Stimulated activated CD4-positive, alpha-beta T cell treated with anti-CD3 and anti-CD28 coated beads, Interleukin-1b, Interleukin-23, amount 100 ng/mL, for 24 hours (primary cell): ENCODE measurements at regions not wholly inside any gene's neighbourhood (a gene's known extent, or its start where the extent isn't known, plus 50 kb on each side); places are given as distances from the start of the nearest gene placed in this dataset.
"Not testable (repeated sequence)": the region's sequence is repeated elsewhere in the genome, so short reads cannot be mapped to it uniquely, and the experiment has no call there.

Experiments used
- DNase-seq, 4 experiments: peaks; one replicate each; pipeline ENCODE4 v3.0.0-alpha.2; 2020; ENCODE audit warnings: low read depth in 4 of 4, low spot score in 1 of 4

DNA sequence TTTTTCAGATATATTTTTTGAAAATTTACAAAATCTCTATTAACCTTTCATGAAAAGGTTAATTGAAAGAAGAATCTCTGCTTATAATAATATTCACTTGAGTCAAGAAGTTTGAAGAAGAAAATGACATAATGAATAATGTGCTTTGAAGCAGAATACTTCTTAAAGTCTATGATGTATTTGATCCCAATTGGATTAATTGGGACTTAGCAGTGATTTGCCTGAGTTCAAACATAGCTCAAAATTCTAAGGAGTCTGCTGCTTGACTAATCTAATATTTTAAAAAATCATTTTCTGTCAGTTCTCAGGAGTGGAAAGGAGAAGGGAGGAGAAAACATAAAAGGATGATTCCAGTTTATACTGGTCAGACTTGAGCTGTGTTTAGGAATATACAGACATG lies 1150.4 kb upstream of the INTU start:
- DNase-seq: no peak

GRCh38 chr4:126486377-126486776 lies 1146.4 kb upstream of the INTU start:
- DNase-seq: no peak

GRCh38 chr4:126489826-126490463 lies 1142.8 kb upstream of the INTU start:
- DNase-seq: no peak

DNA sequence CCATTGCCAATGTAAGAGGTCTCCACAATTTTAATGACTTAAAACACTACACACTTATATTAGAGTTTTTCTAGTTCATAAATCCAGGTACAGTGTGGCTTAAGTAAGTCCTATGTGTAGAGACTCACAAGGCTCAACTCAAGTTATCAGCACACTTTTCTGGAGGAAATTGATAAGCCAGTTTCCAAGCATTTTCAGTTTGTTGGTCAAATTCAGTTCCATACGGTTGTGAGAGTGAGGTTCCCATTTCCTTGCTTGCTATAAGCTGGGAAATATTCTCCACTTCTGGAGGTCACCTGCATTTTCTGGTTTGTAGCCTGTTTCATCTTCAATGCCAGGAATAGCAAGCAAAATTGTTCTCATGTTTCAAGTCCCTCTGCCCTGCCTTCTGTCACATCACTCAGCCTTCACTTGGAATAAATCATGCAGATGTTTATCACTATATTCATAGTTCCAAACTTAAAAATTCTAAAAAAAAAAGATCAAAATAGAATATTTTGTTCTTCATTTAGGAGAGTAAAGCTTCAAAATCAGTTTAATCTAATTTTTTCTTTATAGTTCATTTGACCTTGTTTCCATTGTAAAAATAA lies 1137.5 kb upstream of the INTU start:
- DNase-seq: no peak

DNA sequence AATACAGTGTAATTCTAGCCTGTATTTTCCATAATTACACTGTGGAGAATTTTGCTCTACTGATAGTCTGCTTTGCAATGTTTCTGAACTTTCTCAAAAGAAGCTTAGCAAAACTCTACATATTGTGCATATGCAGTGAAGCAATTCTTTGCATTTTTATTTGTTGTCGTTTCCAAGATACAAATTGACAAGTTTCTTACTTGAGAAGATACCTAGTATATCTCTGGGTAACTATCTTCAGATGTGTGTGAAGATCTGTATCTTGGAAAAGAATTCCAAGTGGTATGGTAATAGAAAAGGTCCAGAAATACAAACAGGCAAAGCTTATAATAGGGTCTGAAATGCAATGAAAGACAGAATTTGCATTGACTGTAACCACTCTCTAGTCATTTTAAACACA lies 1119.8 kb upstream of the INTU start:
- DNase-seq: no peak

DNA sequence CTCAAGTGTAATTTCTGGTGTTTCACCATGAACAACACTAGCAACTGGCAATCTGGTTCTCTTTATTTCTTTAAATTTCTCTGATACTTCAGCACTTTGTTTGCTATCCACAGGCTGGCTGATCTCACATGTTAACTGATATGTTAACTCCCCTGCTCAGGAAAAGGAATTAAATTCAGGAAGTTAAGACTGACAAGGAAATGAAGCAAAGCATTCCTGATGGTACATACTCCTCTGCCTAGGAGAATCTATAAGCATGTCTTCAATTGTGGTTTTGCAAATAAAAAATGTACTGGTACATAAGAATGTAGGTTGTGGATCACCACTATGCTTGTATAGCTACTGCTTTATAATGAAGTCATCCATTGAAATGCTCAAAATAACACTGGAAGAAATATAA lies 1119.2 kb upstream of the INTU start:
- no peak for DNase-seq

DNA sequence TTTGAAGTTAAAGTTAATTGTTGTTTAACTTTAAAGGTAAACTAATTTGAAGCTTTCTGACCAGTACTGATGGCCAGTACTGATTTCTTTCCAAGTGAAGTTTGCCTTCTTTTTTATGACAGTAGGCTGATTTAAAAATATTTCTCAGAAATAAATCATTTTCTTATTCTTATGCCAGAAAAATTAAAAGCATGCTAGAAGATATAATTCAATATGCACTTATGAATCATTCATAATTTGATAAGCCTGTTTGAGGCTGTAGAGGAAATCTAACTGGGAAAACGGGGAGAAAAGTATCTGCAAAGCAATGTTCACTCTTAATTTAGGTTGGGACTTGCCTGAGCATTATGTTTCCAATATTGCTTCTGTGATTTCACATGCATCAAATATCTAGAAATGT lies 1112.0 kb upstream of the INTU start:
- no peak for DNase-seq

- not testable (repeated sequence) for DNase-seq
These were observed 1107.4 kb upstream of the INTU start for GRCh38 chr4:126525400-126525799.

- no peak for DNase-seq
These were observed 1106.4 kb upstream of the INTU start for GRCh38 chr4:126526335-126526734.

- DNase-seq: no peak
These were observed 1102.8 kb upstream of the INTU start for GRCh38 chr4:126529997-126530396.

DNA sequence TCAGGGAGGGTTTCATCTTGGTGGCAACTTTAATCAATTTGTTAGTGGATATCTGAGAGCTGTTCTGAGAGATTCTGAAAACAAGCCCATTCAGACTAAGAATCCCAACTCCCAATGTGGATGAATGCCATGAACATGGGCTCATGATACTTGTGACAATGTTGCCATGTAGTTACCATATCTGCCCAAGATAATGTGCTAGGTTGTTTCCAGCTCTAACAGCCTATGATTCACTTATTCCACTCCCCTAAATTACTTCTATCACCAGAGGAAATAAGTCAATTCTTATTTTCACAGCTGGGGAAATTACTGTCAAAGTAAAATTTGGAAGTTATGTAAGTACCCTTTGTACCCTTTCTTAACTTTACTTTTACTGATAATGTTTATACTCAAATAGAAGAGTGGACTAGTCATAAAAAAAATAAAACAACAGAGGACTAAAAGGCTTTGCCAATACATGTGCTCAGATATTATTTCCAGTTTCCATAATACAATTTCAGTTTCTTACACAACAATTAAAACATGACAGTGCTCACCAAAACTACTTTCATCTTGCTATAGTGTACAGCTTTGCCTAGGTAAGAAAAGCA lies 1101.7 kb upstream of the INTU start:
- no peak for DNase-seq

- no peak for DNase-seq
These were observed 1100.2 kb upstream of the INTU start for GRCh38 chr4:126532527-126532926.

DNA sequence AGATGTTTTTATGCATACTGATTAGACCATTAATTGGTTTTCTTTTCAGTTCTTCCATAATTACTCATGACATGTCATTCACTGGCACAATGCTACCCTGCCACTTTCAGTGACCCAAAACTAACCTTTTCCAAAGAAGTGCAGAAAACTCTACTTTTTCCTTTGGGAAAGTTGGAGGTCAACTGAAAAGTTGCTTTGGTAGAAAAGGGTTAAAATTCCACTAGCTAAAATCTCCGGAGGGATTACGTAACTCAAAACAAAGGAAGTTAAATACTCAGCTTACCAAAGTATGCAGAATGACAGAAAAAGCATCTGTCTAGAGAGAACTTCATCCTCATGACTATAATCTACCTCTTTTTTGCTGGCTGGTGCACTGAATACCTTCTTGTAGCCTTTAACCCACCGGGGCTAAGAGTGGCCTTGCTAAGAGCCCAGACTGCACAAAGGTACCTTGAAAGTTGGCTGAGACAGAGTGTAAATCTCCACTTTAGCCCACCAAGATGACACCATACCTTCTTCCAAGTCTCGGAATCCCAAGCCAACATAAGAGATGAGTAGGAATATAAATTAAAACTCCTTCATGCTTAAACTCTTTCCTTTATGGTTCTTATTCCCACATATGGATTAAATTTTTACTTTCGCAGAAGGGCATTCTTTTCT lies 1099.5 kb upstream of the INTU start:
- DNase-seq: no peak

- DNase-seq: no peak
These were observed 1093.0 kb upstream of the INTU start for GRCh38 chr4:126539771-126540170.

DNA sequence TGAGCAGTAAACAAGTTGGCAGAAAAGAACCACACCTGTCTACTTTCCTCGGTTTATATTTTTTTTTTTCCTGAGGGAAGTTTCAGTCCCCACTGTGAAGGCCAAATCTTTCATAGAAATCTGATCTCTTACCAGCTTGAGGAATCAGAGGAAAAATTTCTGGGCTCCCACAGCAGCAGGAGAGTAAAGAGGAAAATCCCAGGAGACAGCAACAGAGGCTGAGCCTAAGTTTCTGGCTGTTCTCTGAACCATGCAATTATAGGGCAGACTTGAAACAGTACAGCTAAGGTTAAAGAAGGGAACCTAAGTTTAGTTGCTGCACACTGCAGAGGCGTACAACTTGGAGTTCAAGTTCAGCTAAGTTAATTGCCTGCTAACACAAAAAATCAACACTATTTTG lies 1090.9 kb upstream of the INTU start:
- DNase-seq: no peak

DNA sequence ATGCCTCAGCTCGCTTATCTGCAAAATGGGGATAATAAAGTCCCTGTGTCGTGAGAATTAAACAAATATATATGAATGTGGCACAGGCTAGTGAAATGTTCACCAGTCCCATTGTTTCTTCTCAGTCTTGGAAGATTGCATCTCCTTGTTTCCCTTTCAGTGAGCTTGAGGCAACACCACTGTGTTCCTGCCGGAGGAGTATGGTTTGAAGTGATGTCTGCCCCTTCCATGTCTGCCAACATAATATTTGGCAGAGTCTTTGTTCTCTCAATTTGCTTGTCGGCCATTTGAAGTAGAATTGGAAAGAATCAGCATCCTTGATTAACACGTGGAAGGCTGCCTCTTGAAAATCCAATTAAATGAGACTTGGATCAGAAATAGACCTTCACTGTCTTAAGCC lies 1088.5 kb upstream of the INTU start:
- DNase-seq: no peak

GRCh38 chr4:126546197-126546596 lies 1086.6 kb upstream of the INTU start:
- DNase-seq: not testable (repeated sequence)

DNA sequence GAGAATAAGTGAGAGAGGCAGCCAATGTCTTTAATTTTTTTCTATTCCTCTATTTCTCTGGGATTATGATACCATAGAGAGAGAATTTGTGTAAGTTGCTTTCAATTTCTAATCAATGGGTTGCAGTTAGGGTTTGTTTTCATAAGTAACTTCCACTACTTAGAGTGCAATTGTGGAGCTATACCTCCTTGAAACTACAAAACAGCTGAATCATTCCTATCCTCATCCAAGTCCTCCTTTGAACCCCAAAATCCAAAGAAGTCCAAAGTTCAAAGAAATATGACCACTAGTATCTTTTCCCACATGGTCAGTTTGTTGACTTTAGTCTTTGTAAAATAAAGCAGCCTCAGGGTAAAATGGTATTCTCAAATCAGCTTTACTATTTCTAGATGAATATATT lies 1085.4 kb upstream of the INTU start:
- no peak for DNase-seq

GRCh38 chr4:126548890-126549289 lies 1083.9 kb upstream of the INTU start:
- no peak for DNase-seq

GRCh38 chr4:126552321-126552720 lies 1080.4 kb upstream of the INTU start:
- DNase-seq: no peak

- no peak for DNase-seq
These were observed 1079.5 kb upstream of the INTU start for GRCh38 chr4:126553248-126553647.

DNA sequence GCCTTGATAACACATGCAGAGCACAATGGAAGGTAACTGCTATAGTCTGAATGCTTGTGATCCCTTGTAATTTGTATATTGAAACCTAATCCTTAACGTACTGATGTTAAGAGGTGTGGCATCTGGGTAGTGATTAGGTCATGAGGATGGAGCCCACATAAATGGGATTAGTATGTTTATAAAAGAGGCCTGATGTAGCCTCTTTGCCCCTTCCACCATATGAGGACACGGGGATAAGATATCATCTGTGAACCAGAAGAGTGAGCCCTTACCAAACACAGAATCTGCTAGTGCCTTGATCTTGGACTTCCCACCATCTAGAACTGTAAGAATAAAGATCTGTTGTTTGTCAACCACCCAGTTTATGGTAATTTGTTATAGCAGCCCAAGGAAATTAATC lies 1074.2 kb upstream of the INTU start:
- no peak for DNase-seq
